ENCODE measurements at regions not wholly inside any gene's neighbourhood (a gene's known extent, or its start where the extent isn't known, plus 50 kb on each side); places are given as distances from the start of the nearest gene placed in this dataset.

- DNase-seq (ENCODE audit: low read depth) = no peak
- TF ChIP-seq CTCF (conservative IDR thresholded peaks at IDR 0.05; ENCODE audit: low read length) = no peak
Observed at GRCh38 chr1:194252199-194252598, 1065.8 kb upstream of the B3GALT2 start.

GRCh38 chr1:194241215-194241614 is 1054.8 kb upstream of the B3GALT2 start:
- no peak for TF ChIP-seq CTCF (conservative IDR thresholded peaks at IDR 0.05; ENCODE audit: low read length)
- no peak overlapping the region for H3K4me3 ChIP-seq (ENCODE audit: low read length)
- DNase-seq (ENCODE audit: low read depth) = no peak

More at GRCh38 chr1:194252199-194252598, 1065.8 kb upstream of the B3GALT2 start:
- no peak overlapping the region for H3K4me3 ChIP-seq (ENCODE audit: low read length)

GRCh38 chr1:194233069-194233468 is 1046.7 kb upstream of the B3GALT2 start:
- H3K4me3 ChIP-seq (ENCODE audit: low read length) = no peak overlapping the region
- TF ChIP-seq CTCF (conservative IDR thresholded peaks at IDR 0.05; ENCODE audit: low read length) = no peak
- DNase-seq (ENCODE audit: low read depth) = no peak

GRCh38 chr1:194230351-194231144 is 1044.1 kb upstream of the B3GALT2 start:
- H3K4me3 ChIP-seq (ENCODE audit: low read length) = no peak overlapping the region
- DNase-seq (ENCODE audit: low read depth) = no peak
- TF ChIP-seq CTCF (conservative IDR thresholded peaks at IDR 0.05; ENCODE audit: low read length) = no peak

- H3K4me3 ChIP-seq (ENCODE audit: low read length) = no peak overlapping the region
- no peak for DNase-seq (ENCODE audit: low read depth)
- no peak for TF ChIP-seq CTCF (conservative IDR thresholded peaks at IDR 0.05; ENCODE audit: low read length)
Observed at GRCh38 chr1:194228427-194228826, 1042.0 kb upstream of the B3GALT2 start.

- DNase-seq (ENCODE audit: low read depth) = no peak
- H3K4me3 ChIP-seq (ENCODE audit: low read length) = no peak overlapping the region
- no peak for TF ChIP-seq CTCF (conservative IDR thresholded peaks at IDR 0.05; ENCODE audit: low read length)
Observed at GRCh38 chr1:194227161-194227560, 1040.7 kb upstream of the B3GALT2 start.

- no peak overlapping the region for H3K4me3 ChIP-seq (ENCODE audit: low read length)
- no peak for DNase-seq (ENCODE audit: low read depth)
- no peak for TF ChIP-seq CTCF (conservative IDR thresholded peaks at IDR 0.05; ENCODE audit: low read length)
Observed at GRCh38 chr1:194225821-194226220, 1039.4 kb upstream of the B3GALT2 start.
